Testis (tissue), 2 donors: ENCODE measurements at regions not wholly inside any gene's neighbourhood (a gene's known extent, or its start where the extent isn't known, plus 50 kb on each side); places are given as distances from the start of the nearest gene placed in this dataset.

Experiments used
- POLR2A ChIP-seq: fragments of 450-650 bp; IDR thresholded peaks from one replicate; pipeline ENCODE4 v1.6.1; 2017; ENCODE audit warnings: antibody characterized with exemption, mild to moderate bottlenecking, moderate library complexity
- TF ChIP-seq, protein P1 (sequence below), 3 experiments: fragments of 450-650 bp in 2 of 3; fragments of 200-600 bp in 1 of 3; sonication (generic) in 1 of 3; IDR thresholded peaks; one replicate each; pipeline ENCODE4 v1.5.1; 2016 to 2019; ENCODE audit warnings: antibody characterized with exemption in 3 of 3, mild to moderate bottlenecking in 2 of 3, moderate library complexity in 1 of 3

DNA sequence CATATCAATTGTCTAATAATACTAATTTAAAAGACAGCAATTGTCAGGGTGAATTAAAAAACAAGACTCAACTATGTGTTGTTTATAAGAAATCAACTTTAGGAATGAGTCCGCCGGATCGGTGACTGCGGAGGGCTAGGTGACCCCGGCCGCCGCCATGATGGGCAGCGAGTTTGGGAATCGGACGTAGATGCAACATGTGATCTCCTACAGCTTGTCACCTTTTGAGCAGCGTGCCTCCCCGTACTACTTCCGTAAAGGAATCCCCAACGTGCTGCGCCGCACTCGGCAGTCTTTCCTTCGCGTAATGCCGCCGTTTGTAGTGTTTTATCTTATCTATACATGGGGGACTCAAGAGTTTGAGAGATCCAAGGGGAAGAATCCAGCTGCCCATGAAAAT is 742.5 kb upstream of the PABPC4L start:
- TF ChIP-seq, protein P1, sequence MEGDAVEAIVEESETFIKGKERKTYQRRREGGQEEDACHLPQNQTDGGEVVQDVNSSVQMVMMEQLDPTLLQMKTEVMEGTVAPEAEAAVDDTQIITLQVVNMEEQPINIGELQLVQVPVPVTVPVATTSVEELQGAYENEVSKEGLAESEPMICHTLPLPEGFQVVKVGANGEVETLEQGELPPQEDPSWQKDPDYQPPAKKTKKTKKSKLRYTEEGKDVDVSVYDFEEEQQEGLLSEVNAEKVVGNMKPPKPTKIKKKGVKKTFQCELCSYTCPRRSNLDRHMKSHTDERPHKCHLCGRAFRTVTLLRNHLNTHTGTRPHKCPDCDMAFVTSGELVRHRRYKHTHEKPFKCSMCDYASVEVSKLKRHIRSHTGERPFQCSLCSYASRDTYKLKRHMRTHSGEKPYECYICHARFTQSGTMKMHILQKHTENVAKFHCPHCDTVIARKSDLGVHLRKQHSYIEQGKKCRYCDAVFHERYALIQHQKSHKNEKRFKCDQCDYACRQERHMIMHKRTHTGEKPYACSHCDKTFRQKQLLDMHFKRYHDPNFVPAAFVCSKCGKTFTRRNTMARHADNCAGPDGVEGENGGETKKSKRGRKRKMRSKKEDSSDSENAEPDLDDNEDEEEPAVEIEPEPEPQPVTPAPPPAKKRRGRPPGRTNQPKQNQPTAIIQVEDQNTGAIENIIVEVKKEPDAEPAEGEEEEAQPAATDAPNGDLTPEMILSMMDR (IDR thresholded peaks at IDR 0.05) = no peak
- no peak for TF ChIP-seq POLR2A
